MM.1S (cell line): ENCODE measurements at regions not wholly inside any gene's neighbourhood (a gene's known extent, or its start where the extent isn't known, plus 50 kb on each side); places are given as distances from the start of the nearest gene placed in this dataset.

Experiments used
- EZH2 ChIP-seq: fragments of 300-600 bp; sonication (generic); optimal IDR thresholded peaks from 2 replicates; pipeline ENCODE3; 2017; ENCODE audit warnings: low read depth, mild to moderate bottlenecking, antibody characterized with exemption, low read length, mixed read lengths
- TF ChIP-seq, protein P1 (sequence below): fragments of 300-600 bp; sonication (generic); IDR thresholded peaks from 2 replicates; pipeline ENCODE4 v1.5.1; 2016; ENCODE audit warnings: antibody characterized with exemption, low read length, mixed read lengths

DNA sequence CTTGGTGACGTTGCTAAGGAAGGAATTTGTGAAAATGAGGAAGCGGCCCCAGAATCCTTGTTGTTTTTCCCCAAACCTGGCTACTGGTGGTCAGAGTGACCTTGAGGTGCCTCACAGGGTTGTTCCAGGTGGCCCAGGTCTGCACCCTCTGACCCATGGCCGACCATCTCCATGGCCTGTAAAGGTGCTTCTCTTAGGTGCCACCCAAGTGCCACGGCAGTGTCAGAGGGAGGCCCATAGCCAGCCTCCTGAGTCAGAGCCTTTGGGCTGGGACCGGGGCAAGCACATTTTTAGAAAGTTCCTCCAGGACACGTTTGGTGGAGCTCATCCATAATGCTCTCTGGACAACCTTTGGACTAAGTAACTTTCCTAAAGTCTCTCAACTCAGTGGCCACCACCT lies 83.9 kb upstream of the IRS2 start:
- no peak for TF ChIP-seq EZH2
- TF ChIP-seq, protein P1, sequence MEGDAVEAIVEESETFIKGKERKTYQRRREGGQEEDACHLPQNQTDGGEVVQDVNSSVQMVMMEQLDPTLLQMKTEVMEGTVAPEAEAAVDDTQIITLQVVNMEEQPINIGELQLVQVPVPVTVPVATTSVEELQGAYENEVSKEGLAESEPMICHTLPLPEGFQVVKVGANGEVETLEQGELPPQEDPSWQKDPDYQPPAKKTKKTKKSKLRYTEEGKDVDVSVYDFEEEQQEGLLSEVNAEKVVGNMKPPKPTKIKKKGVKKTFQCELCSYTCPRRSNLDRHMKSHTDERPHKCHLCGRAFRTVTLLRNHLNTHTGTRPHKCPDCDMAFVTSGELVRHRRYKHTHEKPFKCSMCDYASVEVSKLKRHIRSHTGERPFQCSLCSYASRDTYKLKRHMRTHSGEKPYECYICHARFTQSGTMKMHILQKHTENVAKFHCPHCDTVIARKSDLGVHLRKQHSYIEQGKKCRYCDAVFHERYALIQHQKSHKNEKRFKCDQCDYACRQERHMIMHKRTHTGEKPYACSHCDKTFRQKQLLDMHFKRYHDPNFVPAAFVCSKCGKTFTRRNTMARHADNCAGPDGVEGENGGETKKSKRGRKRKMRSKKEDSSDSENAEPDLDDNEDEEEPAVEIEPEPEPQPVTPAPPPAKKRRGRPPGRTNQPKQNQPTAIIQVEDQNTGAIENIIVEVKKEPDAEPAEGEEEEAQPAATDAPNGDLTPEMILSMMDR = no peak
